HG03039 (cell line): ENCODE measurements at regions not wholly inside any gene's neighbourhood (a gene's known extent, or its start where the extent isn't known, plus 50 kb on each side); places are given as distances from the start of the nearest gene placed in this dataset.

Source experiments
- ATAC-seq: cut with Tn5 transposase; IDR thresholded peaks from one replicate; pipeline ENCODE4 v1.9.1; 2021; ENCODE audit warnings: mild to moderate bottlenecking, moderate library complexity; ENCODE audit not compliant: unreplicated experiment

GRCh38 chr14:81829447-81829846, 295.8 kb upstream of the SEL1L start:
- no peak for ATAC-seq

GRCh38 chr14:81831128-81831820, 297.6 kb upstream of the SEL1L start:
- ATAC-seq: no peak

- no peak for ATAC-seq
These were observed 300.7 kb upstream of the SEL1L start for GRCh38 chr14:81834308-81834707.

DNA sequence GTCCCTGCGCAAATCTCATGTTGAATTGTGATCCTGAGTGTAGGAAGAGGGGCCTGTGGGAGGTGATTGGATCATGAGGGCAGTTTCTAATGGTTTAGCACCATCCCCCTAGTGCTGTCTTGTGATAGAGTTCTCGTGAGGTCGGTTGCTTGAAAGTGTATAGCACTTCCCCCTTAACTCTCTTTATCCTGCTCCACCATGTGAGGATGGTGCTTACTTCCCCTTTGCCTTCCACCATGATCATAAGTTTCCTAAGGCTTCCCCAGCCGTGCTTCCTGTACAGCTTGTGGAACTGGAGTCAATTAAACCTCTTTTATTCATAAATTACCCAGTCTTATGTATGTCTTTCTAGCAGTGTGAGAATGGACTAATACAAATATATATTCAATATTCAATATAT, 303.7 kb upstream of the SEL1L start:
- no peak for ATAC-seq

DNA sequence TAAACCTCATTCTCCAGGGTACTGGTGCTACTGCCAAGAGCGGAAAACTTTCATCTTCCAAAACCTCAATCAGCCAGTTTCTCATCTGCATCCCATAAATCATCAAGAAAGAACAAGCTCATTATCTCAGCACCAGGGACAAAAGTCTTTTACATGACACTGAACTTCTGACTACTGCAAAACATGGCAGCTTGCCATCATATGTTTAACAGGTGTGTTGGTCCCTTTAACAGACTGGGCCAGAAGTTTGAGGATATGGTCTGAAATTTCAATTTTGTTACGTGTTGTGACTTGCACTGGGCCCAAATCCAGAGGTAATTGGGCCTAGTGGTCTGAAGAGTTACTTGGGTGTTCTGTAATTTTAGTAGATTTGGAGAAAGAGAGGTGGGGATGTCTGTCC, 305.4 kb upstream of the SEL1L start:
- ATAC-seq: no peak

GRCh38 chr14:81841346-81841745, 307.7 kb upstream of the SEL1L start:
- ATAC-seq: no peak

DNA sequence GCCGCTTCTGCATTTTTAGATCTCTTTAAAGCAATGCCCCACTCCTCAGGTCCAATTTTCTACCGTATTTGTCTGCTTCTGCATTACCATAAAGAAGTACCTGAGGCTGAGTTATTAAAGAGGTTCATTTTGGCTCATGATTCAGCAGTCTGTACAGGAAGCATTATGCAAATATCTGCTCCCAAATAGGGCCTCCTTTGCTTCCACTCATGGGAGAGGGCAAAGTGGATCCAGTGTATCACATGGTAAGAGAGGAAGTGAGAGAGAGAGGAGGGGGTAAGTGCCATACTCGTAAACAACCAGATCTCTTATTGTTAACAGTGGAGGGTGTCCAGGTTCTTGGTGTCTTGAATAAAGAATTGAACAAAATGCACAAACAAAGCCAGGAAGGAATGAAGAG, 316.1 kb upstream of the SEL1L start:
- no peak for ATAC-seq

GRCh38 chr14:81855007-81855406, 321.4 kb upstream of the SEL1L start:
- no peak for ATAC-seq

- ATAC-seq: no peak
These were observed 325.4 kb upstream of the SEL1L start for GRCh38 chr14:81859046-81859445.

- ATAC-seq: no peak
These were observed 334.5 kb upstream of the SEL1L start for GRCh38 chr14:81868172-81868571.

- ATAC-seq: no peak
These were observed 338.1 kb upstream of the SEL1L start for GRCh38 chr14:81871706-81872105.

GRCh38 chr14:81884382-81884781, 350.7 kb upstream of the SEL1L start:
- no peak for ATAC-seq

- no peak for ATAC-seq
These were observed 352.9 kb upstream of the SEL1L start for GRCh38 chr14:81886588-81886987.

GRCh38 chr14:81889529-81889928, 355.9 kb upstream of the SEL1L start:
- no peak for ATAC-seq

DNA sequence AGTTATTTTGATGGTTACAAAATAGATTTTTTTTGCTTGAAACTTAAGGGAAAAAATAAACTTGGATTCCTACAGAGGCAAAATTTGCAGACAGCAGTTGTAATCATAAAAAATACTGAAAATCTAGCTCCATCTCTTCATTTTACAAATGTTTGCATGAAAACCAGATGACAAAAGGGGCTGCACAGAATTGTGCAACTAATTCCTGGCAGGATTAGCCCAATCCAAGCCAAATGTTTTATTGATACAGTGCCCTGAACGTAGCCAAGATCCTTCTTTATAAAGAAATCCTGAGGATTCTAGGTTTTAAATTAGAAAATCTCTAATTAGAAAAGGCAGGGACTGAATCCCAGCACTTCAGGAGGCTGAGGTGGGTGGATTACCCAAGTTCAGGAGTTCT, 356.4 kb upstream of the SEL1L start:
- no peak for ATAC-seq

DNA sequence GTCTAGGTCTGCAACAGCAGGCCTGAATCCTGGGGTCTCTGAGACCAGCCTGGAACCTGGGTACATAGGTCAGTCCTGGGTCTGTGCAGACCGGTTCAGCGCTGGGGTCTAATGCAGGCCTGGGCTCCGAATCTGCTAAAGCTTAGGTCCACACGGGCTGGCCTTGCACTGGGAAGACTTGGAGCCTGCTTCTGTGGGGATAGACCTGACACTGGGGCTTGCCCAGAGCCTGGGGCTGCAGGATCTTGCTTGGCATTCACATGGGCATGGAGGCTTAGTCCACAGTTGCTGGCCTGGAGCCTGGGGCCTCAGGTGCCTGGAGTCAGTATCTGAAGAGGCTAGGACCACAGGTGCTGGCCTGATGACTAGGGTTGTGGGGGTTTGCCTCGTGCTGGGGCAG, 369.8 kb upstream of the SEL1L start:
- ATAC-seq: no peak

- ATAC-seq: no peak
These were observed 393.4 kb upstream of the SEL1L start for GRCh38 chr14:81927070-81927469.

GRCh38 chr14:81931828-81932227, 398.2 kb upstream of the SEL1L start:
- no peak for ATAC-seq

DNA sequence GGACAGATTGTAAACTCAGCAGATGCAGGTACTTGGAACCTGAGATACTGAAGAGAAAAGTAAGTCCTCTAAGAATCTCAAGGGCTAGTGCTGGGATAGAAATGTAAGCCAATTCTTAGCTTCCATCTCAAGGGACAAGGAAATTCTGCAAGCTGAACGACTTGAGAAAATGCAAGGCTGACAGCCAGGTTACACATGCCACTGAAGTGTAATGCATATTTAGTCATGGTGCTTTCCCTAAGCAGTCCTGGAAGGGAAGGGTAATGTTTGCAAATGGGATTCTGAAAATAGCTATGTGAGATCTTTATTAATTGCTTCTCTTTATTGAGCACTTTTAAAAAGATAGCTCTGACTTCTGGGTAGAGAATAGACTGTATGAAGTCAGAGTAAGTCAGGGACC, 402.7 kb upstream of the SEL1L start:
- no peak for ATAC-seq

GRCh38 chr14:81936902-81937301, 403.2 kb upstream of the SEL1L start:
- ATAC-seq: no peak

DNA sequence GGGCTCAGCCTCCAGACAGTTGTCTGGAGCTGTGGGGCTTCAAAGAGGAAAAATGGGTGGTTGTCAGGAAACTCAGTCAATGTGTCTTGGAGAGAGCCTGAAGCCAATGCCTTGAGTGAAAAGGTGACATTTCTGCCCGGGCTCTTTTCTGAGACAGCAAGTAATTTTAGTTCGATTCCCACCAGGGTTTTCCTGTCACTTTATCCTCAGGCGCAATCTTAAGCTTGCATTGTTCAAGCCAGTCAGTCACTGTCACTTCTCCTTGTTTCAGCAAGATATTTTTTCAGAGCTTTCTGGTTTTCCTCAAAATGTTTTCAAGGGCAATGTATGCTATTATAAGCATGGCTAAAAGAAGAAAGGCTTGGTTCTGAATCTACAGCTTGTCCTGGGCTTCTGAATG, 404.7 kb upstream of the SEL1L start:
- no peak for ATAC-seq

DNA sequence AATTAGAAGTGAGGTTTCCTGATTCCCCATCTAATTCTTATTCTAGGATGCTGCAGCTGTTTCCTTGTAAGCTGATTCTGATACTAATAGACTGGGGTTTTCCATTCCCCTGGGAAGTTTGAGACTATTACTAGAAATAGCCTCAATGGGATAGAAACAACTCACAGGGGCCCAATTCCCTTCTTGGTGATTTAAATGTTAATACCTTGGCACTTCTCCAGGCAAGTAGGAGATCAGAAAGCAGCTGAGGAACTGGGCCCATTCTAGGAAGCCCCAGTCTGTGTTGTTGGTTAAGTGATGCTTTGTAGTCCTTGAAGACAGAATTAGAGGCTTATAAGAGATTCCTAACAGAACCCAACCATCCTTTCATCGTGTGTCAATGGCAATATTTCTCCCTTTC, 407.0 kb upstream of the SEL1L start:
- ATAC-seq: no peak

DNA sequence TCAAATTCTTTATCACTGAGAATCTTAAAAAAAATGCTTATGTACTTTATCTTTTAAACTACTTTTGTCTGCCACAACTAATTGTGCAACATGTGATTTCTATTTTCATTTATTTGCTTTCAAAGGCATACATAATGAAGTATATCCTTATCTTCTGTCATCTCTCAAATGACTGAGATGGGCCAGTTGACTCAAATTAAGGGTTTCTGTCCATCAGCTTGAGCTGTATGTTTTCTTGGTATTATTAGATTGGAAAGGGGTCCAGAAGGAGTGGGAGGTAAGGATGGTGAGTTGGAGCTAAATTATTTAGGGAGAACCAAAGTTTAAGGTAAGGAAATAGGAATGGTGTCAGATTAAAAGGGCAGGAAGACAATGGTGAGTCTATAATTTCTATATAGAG, 408.4 kb upstream of the SEL1L start:
- ATAC-seq: no peak
